ENCODE measurements at regions not wholly inside any gene's neighbourhood (a gene's known extent, or its start where the extent isn't known, plus 50 kb on each side); places are given as distances from the start of the nearest gene placed in this dataset.

DNA sequence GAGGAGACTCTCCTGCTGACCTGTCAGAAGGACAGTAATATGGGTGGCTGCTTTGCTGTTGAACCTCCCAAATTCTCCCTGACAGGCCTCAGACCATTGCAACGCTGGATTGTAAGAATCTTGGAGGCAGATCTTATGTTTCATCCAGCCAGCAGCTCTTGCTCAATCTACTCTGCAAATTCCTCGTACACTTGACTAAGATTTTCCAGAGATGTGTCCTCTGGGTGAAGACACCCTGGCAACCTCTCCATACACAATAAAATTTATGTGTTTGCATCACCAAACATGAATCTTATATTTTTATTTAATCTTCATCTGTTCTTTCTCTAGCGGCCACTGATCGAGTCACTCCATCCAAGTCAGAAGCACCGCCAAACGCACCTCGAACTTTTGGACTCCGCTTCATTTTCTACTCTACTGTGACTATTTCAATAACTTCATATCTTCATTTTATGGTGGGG, 623.1 kb downstream of the ACTR3B start:
- DNase-seq (ENCODE audit: extremely low spot score, unreplicated experiment): peak; percentile 32
- Mint-ChIP-seq H3K27ac (ENCODE audit: unreplicated experiment) (no peak overlapping the region), H3K9me3 (ENCODE audit: unreplicated experiment) (peaks cover 50% of the 10 kb centered on the region), H3K4me1 (ENCODE audit: unreplicated experiment) (no peaks in the 10 kb centered on the region), H3K4me3 (ENCODE audit: unreplicated experiment) (no peak overlapping the region), H3K36me3 (ENCODE audit: unreplicated experiment) (no peaks in the 10 kb centered on the region), H3K27me3 (ENCODE audit: unreplicated experiment) (no peaks in the 10 kb centered on the region)
- TF ChIP-seq, protein P1, sequence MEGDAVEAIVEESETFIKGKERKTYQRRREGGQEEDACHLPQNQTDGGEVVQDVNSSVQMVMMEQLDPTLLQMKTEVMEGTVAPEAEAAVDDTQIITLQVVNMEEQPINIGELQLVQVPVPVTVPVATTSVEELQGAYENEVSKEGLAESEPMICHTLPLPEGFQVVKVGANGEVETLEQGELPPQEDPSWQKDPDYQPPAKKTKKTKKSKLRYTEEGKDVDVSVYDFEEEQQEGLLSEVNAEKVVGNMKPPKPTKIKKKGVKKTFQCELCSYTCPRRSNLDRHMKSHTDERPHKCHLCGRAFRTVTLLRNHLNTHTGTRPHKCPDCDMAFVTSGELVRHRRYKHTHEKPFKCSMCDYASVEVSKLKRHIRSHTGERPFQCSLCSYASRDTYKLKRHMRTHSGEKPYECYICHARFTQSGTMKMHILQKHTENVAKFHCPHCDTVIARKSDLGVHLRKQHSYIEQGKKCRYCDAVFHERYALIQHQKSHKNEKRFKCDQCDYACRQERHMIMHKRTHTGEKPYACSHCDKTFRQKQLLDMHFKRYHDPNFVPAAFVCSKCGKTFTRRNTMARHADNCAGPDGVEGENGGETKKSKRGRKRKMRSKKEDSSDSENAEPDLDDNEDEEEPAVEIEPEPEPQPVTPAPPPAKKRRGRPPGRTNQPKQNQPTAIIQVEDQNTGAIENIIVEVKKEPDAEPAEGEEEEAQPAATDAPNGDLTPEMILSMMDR (IDR thresholded peaks at IDR 0.05): no peak

DNA sequence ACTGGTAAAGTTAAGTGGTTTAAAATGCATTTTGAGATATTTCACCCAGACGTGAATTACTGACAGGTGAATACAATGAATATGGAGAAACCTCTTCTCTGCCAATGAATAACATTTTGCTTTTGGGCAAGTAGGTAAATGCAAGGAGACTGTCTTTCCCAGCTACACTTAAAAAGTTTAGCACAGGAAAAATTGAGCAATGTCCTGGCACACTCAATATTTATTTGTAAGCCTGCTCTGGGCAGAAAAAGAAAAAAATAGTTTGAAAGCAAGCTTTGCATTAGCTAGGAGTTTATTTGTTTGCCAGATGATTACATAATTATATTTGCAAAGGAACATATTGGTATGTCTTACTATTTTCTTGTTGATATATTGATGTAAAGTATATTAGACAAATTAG, 624.2 kb downstream of the ACTR3B start:
- Mint-ChIP-seq H3K9me3 (ENCODE audit: unreplicated experiment) (peaks cover 56% of the 10 kb centered on the region), H3K27ac (ENCODE audit: unreplicated experiment) (no peak overlapping the region), H3K4me3 (ENCODE audit: unreplicated experiment) (no peak overlapping the region), H3K27me3 (ENCODE audit: unreplicated experiment) (no peaks in the 10 kb centered on the region), H3K36me3 (ENCODE audit: unreplicated experiment) (no peaks in the 10 kb centered on the region), H3K4me1 (ENCODE audit: unreplicated experiment) (no peaks in the 10 kb centered on the region)
- TF ChIP-seq, protein P1 (IDR thresholded peaks at IDR 0.05): no peak
- no peak for DNase-seq (ENCODE audit: extremely low spot score, unreplicated experiment)

DNA sequence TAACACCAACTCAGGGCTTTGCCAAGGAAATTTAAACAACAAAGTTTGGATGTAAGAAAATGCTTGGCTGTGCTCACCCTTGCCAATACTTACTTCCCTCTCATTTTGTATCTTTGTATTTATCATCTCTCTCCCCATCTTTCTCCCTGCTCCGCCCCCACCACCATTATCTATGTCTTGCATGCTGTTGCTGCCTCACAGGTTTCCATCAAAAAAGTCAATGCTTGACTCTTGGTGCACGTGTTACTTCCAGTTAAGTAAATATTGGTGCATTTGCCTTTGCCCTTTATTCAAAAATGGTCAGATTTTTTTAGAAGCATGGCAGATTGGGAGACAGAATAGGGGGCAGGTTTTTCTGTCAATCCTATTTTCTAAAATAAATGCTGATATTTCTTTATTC, 626.0 kb downstream of the ACTR3B start:
- peak; percentile 6 for DNase-seq (ENCODE audit: extremely low spot score, unreplicated experiment)
- Mint-ChIP-seq H3K27me3 (ENCODE audit: unreplicated experiment) (no peaks in the 10 kb centered on the region), H3K4me3 (ENCODE audit: unreplicated experiment) (no peak overlapping the region), H3K27ac (ENCODE audit: unreplicated experiment) (no peak overlapping the region), H3K4me1 (ENCODE audit: unreplicated experiment) (no peaks in the 10 kb centered on the region), H3K36me3 (ENCODE audit: unreplicated experiment) (no peaks in the 10 kb centered on the region), H3K9me3 (ENCODE audit: unreplicated experiment) (peaks cover 56% of the 10 kb centered on the region)
- TF ChIP-seq, protein P1 (IDR thresholded peaks at IDR 0.05): no peak

DNA sequence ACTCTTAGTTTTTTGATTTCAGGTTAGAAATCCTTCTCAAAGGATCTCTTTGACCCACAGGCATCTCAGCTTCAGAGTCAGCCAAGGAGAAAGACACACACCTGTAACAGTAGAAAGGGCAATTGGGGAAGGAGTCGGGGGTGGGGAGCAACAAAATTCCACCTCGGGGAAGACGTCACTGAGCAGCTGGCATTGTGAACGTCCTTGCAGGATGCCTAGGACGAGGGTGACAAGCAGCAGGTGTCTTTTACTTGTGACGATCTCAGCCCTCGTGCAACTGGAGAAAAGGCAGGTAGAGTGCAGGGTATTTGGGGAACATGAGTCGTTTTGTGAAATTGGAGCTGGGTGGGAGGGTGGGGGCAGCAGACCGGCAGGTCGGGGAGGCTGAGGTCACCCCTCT, 627.0 kb downstream of the ACTR3B start:
- Mint-ChIP-seq H3K36me3 (ENCODE audit: unreplicated experiment) (no peaks in the 10 kb centered on the region), H3K4me1 (ENCODE audit: unreplicated experiment) (no peaks in the 10 kb centered on the region), H3K27ac (ENCODE audit: unreplicated experiment) (no peak overlapping the region), H3K27me3 (ENCODE audit: unreplicated experiment) (no peaks in the 10 kb centered on the region), H3K4me3 (ENCODE audit: unreplicated experiment) (no peak overlapping the region), H3K9me3 (ENCODE audit: unreplicated experiment) (peaks cover 59% of the 10 kb centered on the region)
- peak; percentile 54 for DNase-seq (ENCODE audit: extremely low spot score, unreplicated experiment)
- TF ChIP-seq, protein P1 (IDR thresholded peaks at IDR 0.05): no peak

DNA sequence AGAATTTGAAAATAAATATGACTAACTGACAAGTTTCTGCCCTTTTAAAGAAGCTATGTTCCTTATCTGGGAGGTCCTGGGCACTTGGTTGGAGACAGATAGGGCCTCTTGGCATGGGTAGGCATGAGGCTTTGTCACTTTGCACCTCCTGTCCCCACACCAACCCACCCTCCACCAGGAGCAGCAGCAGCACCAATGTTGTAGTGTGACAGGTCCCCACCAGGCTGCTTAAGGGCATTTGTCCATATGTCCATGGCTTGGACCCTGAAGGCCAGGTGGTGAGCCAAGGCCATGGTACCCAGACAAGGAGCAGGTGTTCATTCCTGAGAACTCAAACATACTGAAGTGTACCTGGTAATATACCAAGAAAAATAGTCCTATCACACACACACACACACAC, 629.1 kb downstream of the ACTR3B start:
- TF ChIP-seq, protein P1 (IDR thresholded peaks at IDR 0.05): no peak
- no peak overlapping the region for H3K27ac Mint-ChIP-seq (ENCODE audit: unreplicated experiment)
- no peaks in the 10 kb centered on the region for H3K36me3 Mint-ChIP-seq (ENCODE audit: unreplicated experiment)
- peak; percentile 73 for DNase-seq (ENCODE audit: extremely low spot score, unreplicated experiment)
- H3K9me3 Mint-ChIP-seq (ENCODE audit: unreplicated experiment): peaks cover 72% of the 10 kb centered on the region
- H3K4me1 Mint-ChIP-seq (ENCODE audit: unreplicated experiment): no peaks in the 10 kb centered on the region
- no peaks in the 10 kb centered on the region for H3K27me3 Mint-ChIP-seq (ENCODE audit: unreplicated experiment)
- no peak overlapping the region for H3K4me3 Mint-ChIP-seq (ENCODE audit: unreplicated experiment)

Measured in osteocyte (in vitro differentiated cells).